ENCODE measurements at regions not wholly inside any gene's neighbourhood (a gene's known extent, or its start where the extent isn't known, plus 50 kb on each side); places are given as distances from the start of the nearest gene placed in this dataset.
A peak's percentile ranks its signal among the peaks of the same experiment; 100 is the strongest.
"Not testable (repeated sequence)": the region's sequence is repeated elsewhere in the genome, so short reads cannot be mapped to it uniquely, and the experiment has no call there.

DNA sequence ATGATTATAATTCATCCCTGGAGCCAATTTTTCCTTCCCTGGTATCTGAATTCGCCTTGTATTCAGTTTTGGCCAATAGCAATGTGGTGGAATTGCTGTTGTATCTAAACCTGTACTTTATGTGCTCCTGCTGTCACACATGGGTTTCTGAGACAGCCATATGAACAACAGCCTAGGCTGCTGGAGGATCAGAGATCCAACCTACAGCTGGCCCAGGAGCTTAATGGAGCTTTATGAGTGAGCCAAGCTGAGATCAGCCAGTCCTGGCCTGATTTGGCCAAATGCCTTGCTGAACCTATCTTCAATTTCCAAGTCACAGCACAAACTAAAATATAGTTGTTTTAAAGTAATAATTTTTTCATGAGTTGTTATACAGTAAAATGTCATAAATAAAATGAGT is 1071.5 kb downstream of the PCDH7 start:
- no peak overlapping the region for H3K4me2 ChIP-seq (ENCODE audit: low read depth, low read length, poor library complexity, severe bottlenecking)
- no peaks in the 10 kb centered on the region for H3K79me2 ChIP-seq (ENCODE audit: insufficient read depth, low read length)
- H3K9me2 ChIP-seq (replicated peaks; ENCODE audit: low read depth, low read length), result no peaks in the 10 kb centered on the region
- H3K9me3 ChIP-seq (ENCODE audit: insufficient read depth, low read depth, low read length), result no peaks in the 10 kb centered on the region
- H2AFZ ChIP-seq (ENCODE audit: low read length), result no peak overlapping the region
- H3K9ac ChIP-seq (ENCODE audit: low read depth, low read length, poor library complexity, severe bottlenecking), result no peak overlapping the region
- no peaks in the 10 kb centered on the region for H3K27me3 ChIP-seq (ENCODE audit: insufficient read depth, low read length, poor library complexity, severe bottlenecking)
- H3K4me1 ChIP-seq (ENCODE audit: insufficient read depth, low read length, poor library complexity, severe bottlenecking), result no peaks in the 10 kb centered on the region
- no peaks in the 10 kb centered on the region for H3F3A ChIP-seq (ENCODE audit: low read depth)
- no peaks in the 10 kb centered on the region for H3K36me3 ChIP-seq (ENCODE audit: insufficient read depth, low read length)
- no peak overlapping the region for H3K4me3 ChIP-seq (ENCODE audit: low read length, poor library complexity, severe bottlenecking)
- TF ChIP-seq, protein P1, sequence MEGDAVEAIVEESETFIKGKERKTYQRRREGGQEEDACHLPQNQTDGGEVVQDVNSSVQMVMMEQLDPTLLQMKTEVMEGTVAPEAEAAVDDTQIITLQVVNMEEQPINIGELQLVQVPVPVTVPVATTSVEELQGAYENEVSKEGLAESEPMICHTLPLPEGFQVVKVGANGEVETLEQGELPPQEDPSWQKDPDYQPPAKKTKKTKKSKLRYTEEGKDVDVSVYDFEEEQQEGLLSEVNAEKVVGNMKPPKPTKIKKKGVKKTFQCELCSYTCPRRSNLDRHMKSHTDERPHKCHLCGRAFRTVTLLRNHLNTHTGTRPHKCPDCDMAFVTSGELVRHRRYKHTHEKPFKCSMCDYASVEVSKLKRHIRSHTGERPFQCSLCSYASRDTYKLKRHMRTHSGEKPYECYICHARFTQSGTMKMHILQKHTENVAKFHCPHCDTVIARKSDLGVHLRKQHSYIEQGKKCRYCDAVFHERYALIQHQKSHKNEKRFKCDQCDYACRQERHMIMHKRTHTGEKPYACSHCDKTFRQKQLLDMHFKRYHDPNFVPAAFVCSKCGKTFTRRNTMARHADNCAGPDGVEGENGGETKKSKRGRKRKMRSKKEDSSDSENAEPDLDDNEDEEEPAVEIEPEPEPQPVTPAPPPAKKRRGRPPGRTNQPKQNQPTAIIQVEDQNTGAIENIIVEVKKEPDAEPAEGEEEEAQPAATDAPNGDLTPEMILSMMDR (conservative IDR thresholded peaks at IDR 0.05; ENCODE audit: low read length), result no peak
- TF ChIP-seq EZH2phosphoT487 (IDR thresholded peaks at IDR 0.05; ENCODE audit: borderline replicate concordance), result no peak
- H4K20me1 ChIP-seq (ENCODE audit: insufficient read depth, low read length, poor library complexity, severe bottlenecking), result no peaks in the 10 kb centered on the region

DNA sequence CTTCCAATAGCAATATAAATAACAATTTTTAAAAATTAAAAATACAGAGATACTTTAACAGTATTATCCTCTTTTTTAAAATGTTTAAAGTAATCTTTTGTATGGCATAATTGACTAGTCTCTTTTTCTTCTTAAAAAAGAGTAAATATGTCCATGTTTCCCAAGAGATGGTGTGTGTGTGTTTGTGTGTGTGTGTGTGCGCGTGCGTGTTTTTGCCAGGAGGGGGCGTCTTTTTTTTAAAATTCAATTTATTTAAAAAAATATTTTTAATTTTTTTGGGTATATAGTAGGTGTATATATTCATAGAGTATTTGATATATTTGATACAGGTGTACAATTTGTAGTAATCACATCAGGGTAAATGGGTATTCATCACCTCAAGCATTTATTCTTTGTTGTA is 1073.7 kb downstream of the PCDH7 start:
- no peak overlapping the region for H3K4me2 ChIP-seq (ENCODE audit: low read depth, low read length, poor library complexity, severe bottlenecking)
- no peak overlapping the region for H3K9ac ChIP-seq (ENCODE audit: low read depth, low read length, poor library complexity, severe bottlenecking)
- H4K20me1 ChIP-seq (ENCODE audit: insufficient read depth, low read length, poor library complexity, severe bottlenecking), result no peaks in the 10 kb centered on the region
- no peaks in the 10 kb centered on the region for H3K36me3 ChIP-seq (ENCODE audit: insufficient read depth, low read length)
- no peak overlapping the region for H3K4me3 ChIP-seq (ENCODE audit: low read length, poor library complexity, severe bottlenecking)
- H2AFZ ChIP-seq (ENCODE audit: low read length), result no peak overlapping the region
- H3K4me1 ChIP-seq (ENCODE audit: insufficient read depth, low read length, poor library complexity, severe bottlenecking), result no peaks in the 10 kb centered on the region
- H3K9me2 ChIP-seq (replicated peaks; ENCODE audit: low read depth, low read length), result no peaks in the 10 kb centered on the region
- TF ChIP-seq, protein P1 (conservative IDR thresholded peaks at IDR 0.05; ENCODE audit: low read length), result 0 out of 2 replicates have a peak, but pooled peaks have one; percentile 17
- no peak for TF ChIP-seq EZH2phosphoT487 (IDR thresholded peaks at IDR 0.05; ENCODE audit: borderline replicate concordance)
- no peaks in the 10 kb centered on the region for H3F3A ChIP-seq (ENCODE audit: low read depth)
- no peaks in the 10 kb centered on the region for H3K9me3 ChIP-seq (ENCODE audit: insufficient read depth, low read depth, low read length)
- no peaks in the 10 kb centered on the region for H3K27me3 ChIP-seq (ENCODE audit: insufficient read depth, low read length, poor library complexity, severe bottlenecking)
- no peaks in the 10 kb centered on the region for H3K79me2 ChIP-seq (ENCODE audit: insufficient read depth, low read length)

DNA sequence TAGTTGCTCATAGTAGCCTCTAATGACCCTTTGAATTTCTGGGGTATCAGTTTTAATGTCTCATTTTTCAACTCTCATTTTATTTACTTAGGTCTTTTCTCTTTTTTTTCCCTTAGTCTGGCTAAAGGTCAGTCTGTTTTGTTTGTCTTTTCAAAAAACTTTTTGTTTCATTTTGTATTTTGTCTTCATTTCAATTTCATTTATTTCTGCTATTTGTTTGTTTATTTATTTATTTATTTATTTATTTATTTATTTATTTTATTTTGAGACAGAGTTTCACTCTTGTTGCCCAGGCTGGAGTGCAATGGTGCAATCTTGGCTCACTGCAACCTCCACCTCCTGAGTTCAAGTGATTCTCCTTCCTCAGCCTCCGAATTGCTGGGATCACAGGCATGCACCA is 1076.9 kb downstream of the PCDH7 start:
- not testable (repeated sequence) for H3K9me2 ChIP-seq (replicated peaks; ENCODE audit: low read depth, low read length); H3K4me1 ChIP-seq (ENCODE audit: insufficient read depth, low read length, poor library complexity, severe bottlenecking); H3K4me3 ChIP-seq (ENCODE audit: low read length, poor library complexity, severe bottlenecking); H3K4me2 ChIP-seq (ENCODE audit: low read depth, low read length, poor library complexity, severe bottlenecking); H3K9ac ChIP-seq (ENCODE audit: low read depth, low read length, poor library complexity, severe bottlenecking); H3K27me3 ChIP-seq (ENCODE audit: insufficient read depth, low read length, poor library complexity, severe bottlenecking); H3K36me3 ChIP-seq (ENCODE audit: insufficient read depth, low read length); H3K79me2 ChIP-seq (ENCODE audit: insufficient read depth, low read length); H4K20me1 ChIP-seq (ENCODE audit: insufficient read depth, low read length, poor library complexity, severe bottlenecking); H2AFZ ChIP-seq (ENCODE audit: low read length); H3K9me3 ChIP-seq (ENCODE audit: insufficient read depth, low read depth, low read length); H3F3A ChIP-seq (ENCODE audit: low read depth)

DNA sequence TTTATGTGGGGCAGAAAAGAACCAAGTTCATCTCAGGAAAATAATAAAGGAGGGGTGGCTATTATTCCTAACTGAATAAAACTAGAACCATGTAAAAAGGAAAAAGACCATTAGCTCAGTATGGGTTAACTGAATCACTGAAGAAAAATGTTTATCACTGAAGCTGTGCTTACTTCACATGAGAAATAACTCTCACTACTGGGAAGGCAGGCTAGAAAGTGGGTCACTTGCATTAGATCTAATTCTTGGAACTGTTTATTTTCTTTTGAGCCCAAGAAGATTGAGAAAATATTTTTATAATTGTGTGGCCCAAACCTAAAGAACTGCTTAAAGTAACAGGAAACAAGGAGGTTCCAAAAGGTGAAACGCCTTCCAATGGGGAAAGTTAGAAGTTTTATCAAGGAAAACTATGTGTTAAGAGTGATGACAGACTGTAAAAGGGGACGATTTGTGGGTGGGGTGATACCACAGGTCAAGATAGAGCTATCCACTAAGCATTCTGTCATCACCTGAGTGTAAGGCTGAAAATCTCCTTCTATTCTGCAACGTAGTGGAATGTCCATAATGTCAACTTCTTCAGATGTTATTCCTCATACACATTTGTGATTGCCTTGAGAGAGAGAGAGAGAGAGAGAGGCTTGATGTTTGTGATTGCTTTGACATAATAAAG is 1083.5 kb downstream of the PCDH7 start:
- no peaks in the 10 kb centered on the region for H4K20me1 ChIP-seq (ENCODE audit: insufficient read depth, low read length, poor library complexity, severe bottlenecking)
- no peak overlapping the region for H2AFZ ChIP-seq (ENCODE audit: low read length)
- H3K9ac ChIP-seq (ENCODE audit: low read depth, low read length, poor library complexity, severe bottlenecking), result no peak overlapping the region
- H3K36me3 ChIP-seq (ENCODE audit: insufficient read depth, low read length), result no peaks in the 10 kb centered on the region
- TF ChIP-seq EZH2phosphoT487 (IDR thresholded peaks at IDR 0.05; ENCODE audit: borderline replicate concordance), result no peak
- TF ChIP-seq, protein P1 (conservative IDR thresholded peaks at IDR 0.05; ENCODE audit: low read length), result no peak
- H3F3A ChIP-seq (ENCODE audit: low read depth), result no peaks in the 10 kb centered on the region
- H3K4me1 ChIP-seq (ENCODE audit: insufficient read depth, low read length, poor library complexity, severe bottlenecking), result no peaks in the 10 kb centered on the region
- H3K9me3 ChIP-seq (ENCODE audit: insufficient read depth, low read depth, low read length), result no peaks in the 10 kb centered on the region
- H3K27me3 ChIP-seq (ENCODE audit: insufficient read depth, low read length, poor library complexity, severe bottlenecking), result no peaks in the 10 kb centered on the region
- H3K4me3 ChIP-seq (ENCODE audit: low read length, poor library complexity, severe bottlenecking), result no peak overlapping the region
- no peaks in the 10 kb centered on the region for H3K9me2 ChIP-seq (replicated peaks; ENCODE audit: low read depth, low read length)
- H3K79me2 ChIP-seq (ENCODE audit: insufficient read depth, low read length), result no peaks in the 10 kb centered on the region
- no peak overlapping the region for H3K4me2 ChIP-seq (ENCODE audit: low read depth, low read length, poor library complexity, severe bottlenecking)

Measured in Loucy (cell line).